CD14-positive monocyte (primary cell): ENCODE measurements at regions not wholly inside any gene's neighbourhood (a gene's known extent, or its start where the extent isn't known, plus 50 kb on each side); places are given as distances from the start of the nearest gene placed in this dataset.

ENCODE experiments used
- DNase-seq, 3 donors: peaks; one replicate each; pipeline ENCODE4 v3.0.0-alpha.2; 2011 to 2022
- H2AFZ ChIP-seq: 2 replicates; pipeline ENCODE4 v1.6.0; 2012; ENCODE audit warnings: mild to moderate bottlenecking, low read depth, low read length, inconsistent platforms; ENCODE audit not compliant: insufficient read depth, poor library complexity, severe bottlenecking
- H3K27ac ChIP-seq, 2 donors: 1 replicate in 1 of 2; 2 replicates in 1 of 2; pipeline ENCODE4 v1.5.1; 2012 to 2013; ENCODE audit warnings: low read length in 2 of 2, control low read depth in 1 of 2, inconsistent platforms in 1 of 2, low read depth in 1 of 2, mild to moderate bottlenecking in 1 of 2
- H3K27me3 ChIP-seq, 2 donors: one replicate each; pipeline versions ENCODE4 v1.6.0 to v1.6.1; 2011 to 2013; ENCODE audit warnings: low read length in 2 of 2; ENCODE audit not compliant: control insufficient read depth in 2 of 2, insufficient read depth in 2 of 2
- H3K36me3 ChIP-seq, 2 donors: replicated peaks in 1 of 2; 1 replicate in 1 of 2; 2 replicates in 1 of 2; pipeline versions ENCODE4 v1.5.1 to v1.6.1; 2012 to 2013; ENCODE audit warnings: low read length in 2 of 2, control low read depth in 1 of 2, inconsistent platforms in 1 of 2, mild to moderate bottlenecking in 1 of 2; ENCODE audit not compliant: insufficient read depth in 2 of 2, control insufficient read depth in 1 of 2
- H3K4me1 ChIP-seq, 2 donors: 1 replicate in 1 of 2; 2 replicates in 1 of 2; pipeline versions ENCODE4 v1.5.1 to v1.6.1; 2012 to 2013; ENCODE audit warnings: low read length in 2 of 2, control low read depth in 1 of 2, inconsistent platforms in 1 of 2, mild to moderate bottlenecking in 1 of 2, moderate library complexity in 1 of 2; ENCODE audit not compliant: insufficient read depth in 2 of 2, control insufficient read depth in 1 of 2
- H3K4me2 ChIP-seq: replicated peaks from 2 replicates; pipeline ENCODE3; 2012; ENCODE audit warnings: low read length, moderate library complexity, mild to moderate bottlenecking; ENCODE audit not compliant: poor library complexity, severe bottlenecking; ENCODE audit errors: extremely low read depth
- H3K4me3 ChIP-seq, 3 experiments: fragments of 200-600 bp in 1 of 3; sonication (generic) in 1 of 3; replicated peaks in 1 of 3; 1 replicate in 2 of 3; 2 replicates in 1 of 3; pipeline ENCODE4 v1.5.1; 2011 to 2013; ENCODE audit warnings: low read length in 3 of 3, mild to moderate bottlenecking in 3 of 3, control low read depth in 2 of 3, low read depth in 2 of 3, inconsistent platforms in 1 of 3, moderate library complexity in 1 of 3
- H3K79me2 ChIP-seq: 2 replicates; pipeline ENCODE4 v1.6.0; 2012; ENCODE audit warnings: mild to moderate bottlenecking, control low read depth, inconsistent platforms, low read length, moderate library complexity; ENCODE audit not compliant: insufficient read depth
- H3K9ac ChIP-seq: 2 replicates; pipeline ENCODE4 v1.6.0; 2017; ENCODE audit warnings: low read length, mild to moderate bottlenecking; ENCODE audit not compliant: insufficient read depth, poor library complexity, severe bottlenecking
- H3K9me3 ChIP-seq, 2 donors: replicated peaks in 1 of 2; 1 replicate in 1 of 2; 2 replicates in 1 of 2; pipeline versions ENCODE4 v1.5.1 to v1.6.1; 2012 to 2013; ENCODE audit warnings: low read length in 2 of 2, control low read depth in 1 of 2; ENCODE audit not compliant: control insufficient read depth in 1 of 2, insufficient read depth in 1 of 2
- H4K20me1 ChIP-seq: 2 replicates; pipeline ENCODE4 v1.6.0; 2012; ENCODE audit warnings: mild to moderate bottlenecking, low read length, control low read depth, moderate library complexity; ENCODE audit not compliant: insufficient read depth
- H3K27ac Mint-ChIP-seq, 7 donors: one replicate each; pipeline ENCODE4 v1.8.0; 2020; ENCODE audit warnings: mild to moderate bottlenecking in 7 of 7, mixed read lengths in 7 of 7, moderate library complexity in 6 of 7, inconsistent platforms in 2 of 7
- H3K27me3 Mint-ChIP-seq, 3 donors: one replicate each; pipeline ENCODE4 v1.8.0; 2021 to 2022; ENCODE audit warnings: low read depth in 3 of 3, mild to moderate bottlenecking in 3 of 3, mixed read lengths in 3 of 3, moderate library complexity in 3 of 3, inconsistent platforms in 1 of 3
- H3K36me3 Mint-ChIP-seq, 2 donors: one replicate each; pipeline ENCODE4 v1.8.0; 2020; ENCODE audit warnings: mixed read lengths in 2 of 2, inconsistent platforms in 1 of 2, mild to moderate bottlenecking in 1 of 2
- H3K4me1 Mint-ChIP-seq: one replicate; pipeline ENCODE4 v1.8.0; 2020; ENCODE audit warnings: mild to moderate bottlenecking, mixed read lengths
- H3K4me3 Mint-ChIP-seq, 2 donors: one replicate each; pipeline ENCODE4 v1.8.0; 2020; ENCODE audit warnings: mild to moderate bottlenecking in 2 of 2, mixed read lengths in 2 of 2, moderate library complexity in 1 of 2
- H3K9me3 Mint-ChIP-seq, 7 donors: one replicate each; pipeline ENCODE4 v1.8.0; 2020 to 2022; ENCODE audit warnings: mixed read lengths in 7 of 7, mild to moderate bottlenecking in 6 of 7, moderate library complexity in 6 of 7, inconsistent platforms in 2 of 7
- CTCF ChIP-seq: fragments of 200-600 bp; IDR thresholded peaks from one replicate; pipeline ENCODE4 v1.8.0; 2022; ENCODE audit warnings: antibody characterized with exemption, mild to moderate bottlenecking
- WGBS: methylation state at CpG from one replicate; pipeline ENCODE4 v1.1.5; 2013; ENCODE audit warnings: missing lambda C conversion rate; ENCODE audit not compliant: insufficient coverage; 5-methylcytosine and 5-hydroxymethylcytosine counted together
- intact Hi-C, 2 donors: fragments of 100-400 bp; cut with micrococcal nuclease; formaldehyde crosslinking; loops; one replicate each; pipeline versions ENCODE4 v1.15.0 to v1.15.1; 2023

- no peak overlapping the region for H2AFZ ChIP-seq
- peaks cover 7% of the 10 kb centered on the region for H3K4me1 Mint-ChIP-seq
- WGBS, result 100% methylated on average over 1 of the region's 8 CpGs
- no peaks in the 10 kb centered on the region for H4K20me1 ChIP-seq
- H3K27me3 Mint-ChIP-seq, result peaks cover 0 to 5% (median 3%) of the 10 kb centered on the region in 3 donors
- no peak overlapping the region for H3K27ac Mint-ChIP-seq
- no peak overlapping the region for H3K27ac ChIP-seq
- no peak overlapping the region for H3K4me3 ChIP-seq
- no peaks in the 10 kb centered on the region for H3K36me3 ChIP-seq
- no peak overlapping the region for H3K9ac ChIP-seq
- H3K4me3 Mint-ChIP-seq, result no peak overlapping the region
- H3K4me2 ChIP-seq, result no peak overlapping the region
- peaks cover 0 to 1% of the 10 kb centered on the region in 2 donors for H3K4me1 ChIP-seq
- TF ChIP-seq CTCF, result no peak
- no peaks in the 10 kb centered on the region for H3K36me3 Mint-ChIP-seq
- peaks cover 0 to 2% (median 0%) of the 10 kb centered on the region in 7 donors for H3K9me3 Mint-ChIP-seq
- no peaks in the 10 kb centered on the region for H3K79me2 ChIP-seq
- DNase-seq, result no peak
- no peaks in the 10 kb centered on the region for H3K27me3 ChIP-seq
- intact Hi-C loops, result no loop called here
- H3K9me3 ChIP-seq, result no peaks in the 10 kb centered on the region
Measured at GRCh38 chr12:92533280-92533890, 169.4 kb upstream of the PLEKHG7 start.

DNA sequence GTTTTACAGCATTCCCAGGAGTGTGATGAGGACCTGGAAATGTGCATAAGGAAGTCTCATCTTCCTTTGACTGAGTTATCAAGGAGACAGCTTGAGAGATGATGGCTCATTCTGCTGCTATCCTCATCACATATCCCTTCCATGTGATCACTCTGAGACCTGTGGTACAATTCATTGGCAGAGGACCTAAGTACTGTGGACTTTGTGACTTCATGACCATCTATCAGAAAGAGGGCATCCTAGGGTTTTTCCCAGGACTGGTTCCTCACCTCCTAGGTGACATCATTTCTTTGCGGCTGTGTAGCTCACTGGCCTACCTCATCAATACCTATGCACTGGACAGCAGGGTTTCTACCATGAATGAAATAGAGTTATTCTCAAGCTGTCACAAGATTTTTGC is 172.1 kb upstream of the PLEKHG7 start:
- Histone ChIP-seq H3K27me3 (no peaks in the 10 kb centered on the region), H3K4me2 (no peak overlapping the region), H4K20me1 (no peaks in the 10 kb centered on the region), H3K4me1 (no peaks in the 10 kb centered on the region), H3K27ac (no peak overlapping the region), H3K79me2 (no peaks in the 10 kb centered on the region), H2AFZ (no peak overlapping the region), H3K9me3 (no peaks in the 10 kb centered on the region), H3K9ac (no peak overlapping the region), H3K36me3 (no peaks in the 10 kb centered on the region), H3K4me3 (no peak overlapping the region)
- intact Hi-C loops, result no loop called here
- Mint-ChIP-seq H3K4me3 (no peak overlapping the region), H3K4me1 (no peaks in the 10 kb centered on the region), H3K9me3 (peaks cover 0 to 2% (median 0%) of the 10 kb centered on the region in 7 donors), H3K36me3 (no peaks in the 10 kb centered on the region), H3K27ac (no peak overlapping the region), H3K27me3 (peaks cover 0 to 3% (median 2%) of the 10 kb centered on the region in 3 donors)
- no peak for TF ChIP-seq CTCF
- WGBS, result 100% methylated on average over 1 of the region's 1 CpG
- DNase-seq, result no peak
